AG04450 (cell line): ENCODE measurements at regions not wholly inside any gene's neighbourhood (a gene's known extent, or its start where the extent isn't known, plus 50 kb on each side); places are given as distances from the start of the nearest gene placed in this dataset.
"Not testable (repeated sequence)": the region's sequence is repeated elsewhere in the genome, so short reads cannot be mapped to it uniquely, and the experiment has no call there.

Source experiments
- CTCF ChIA-PET: fragments of 300-600, 350-600 bp; formaldehyde crosslinking; extraction: SDS; loops from one replicate; lab custom pipeline; 2022; ENCODE audit warnings: antibody characterized with exemption, inconsistent platforms; lab: Charles Lee
- POLR2A ChIA-PET: fragments of 350-600 bp; formaldehyde crosslinking; extraction: SDS; loops from one replicate; lab custom pipeline; 2021; ENCODE audit warnings: antibody characterized with exemption, inconsistent platforms; lab: Yijun Ruan, JAX
- DNase-seq: peaks from one replicate; pipeline ENCODE4 v3.0.0-alpha.2; 2011; ENCODE audit warnings: low read depth, low spot score
- H3K27ac ChIP-seq: one replicate; pipeline ENCODE4 v1.5.1; 2012; ENCODE audit warnings: low read depth, low read length, control low read depth
- H3K27me3 ChIP-seq: one replicate; pipeline ENCODE4 v1.6.0; 2012; ENCODE audit warnings: low read length; ENCODE audit not compliant: control insufficient read depth, insufficient read depth
- H3K4me3 ChIP-seq: 2 replicates; pipeline ENCODE4 v1.5.1; 2011; ENCODE audit warnings: mild to moderate bottlenecking, low read depth, low read length, control low read depth
- H3K9me3 ChIP-seq: 2 replicates; pipeline ENCODE4 v1.5.1; 2012; ENCODE audit warnings: low read length; ENCODE audit not compliant: control insufficient read depth, insufficient read depth

GRCh38 chr2:87325042-87325910 is 303.6 kb upstream of the PLGLB1 start:
- POLR2A ChIA-PET, H3K9me3 ChIP-seq, H3K27me3 ChIP-seq, CTCF ChIA-PET, DNase-seq, H3K4me3 ChIP-seq: not testable (repeated sequence)
- H3K27ac ChIP-seq, result peak overlapping the region; percentile 61

- H3K4me3 ChIP-seq, DNase-seq, POLR2A ChIA-PET, CTCF ChIA-PET, H3K27me3 ChIP-seq, H3K9me3 ChIP-seq: not testable (repeated sequence)
- H3K27ac ChIP-seq, result peak overlapping the region; percentile 61
These were observed 304.3 kb upstream of the PLGLB1 start for GRCh38 chr2:87325911-87326294.

- H3K4me3 ChIP-seq, H3K27me3 ChIP-seq, H3K27ac ChIP-seq, H3K9me3 ChIP-seq, POLR2A ChIA-PET, DNase-seq, CTCF ChIA-PET: not testable (repeated sequence)
These were observed 305.1 kb upstream of the PLGLB1 start for GRCh38 chr2:87326754-87327153.

GRCh38 chr2:87327648-87328371 is 306.2 kb upstream of the PLGLB1 start:
- H3K4me3 ChIP-seq, DNase-seq, H3K9me3 ChIP-seq, H3K27ac ChIP-seq, H3K27me3 ChIP-seq, POLR2A ChIA-PET, CTCF ChIA-PET: not testable (repeated sequence)

GRCh38 chr2:87329529-87329928 is 307.9 kb upstream of the PLGLB1 start:
- DNase-seq, H3K27ac ChIP-seq, H3K9me3 ChIP-seq, H3K4me3 ChIP-seq, POLR2A ChIA-PET, CTCF ChIA-PET, H3K27me3 ChIP-seq: not testable (repeated sequence)

- H3K4me3 ChIP-seq, H3K27me3 ChIP-seq, DNase-seq, H3K9me3 ChIP-seq, CTCF ChIA-PET, POLR2A ChIA-PET, H3K27ac ChIP-seq: not testable (repeated sequence)
These were observed 308.8 kb upstream of the PLGLB1 start for GRCh38 chr2:87330486-87330885.

GRCh38 chr2:87331940-87332583 is 310.4 kb upstream of the PLGLB1 start:
- DNase-seq, H3K4me3 ChIP-seq, H3K9me3 ChIP-seq, H3K27ac ChIP-seq, POLR2A ChIA-PET, H3K27me3 ChIP-seq, CTCF ChIA-PET: not testable (repeated sequence)

GRCh38 chr2:87334888-87335287 is 313.2 kb upstream of the PLGLB1 start:
- DNase-seq, H3K9me3 ChIP-seq, CTCF ChIA-PET, H3K27ac ChIP-seq, H3K27me3 ChIP-seq, POLR2A ChIA-PET, H3K4me3 ChIP-seq: not testable (repeated sequence)

- H3K4me3 ChIP-seq, H3K27ac ChIP-seq, POLR2A ChIA-PET, H3K9me3 ChIP-seq, CTCF ChIA-PET, H3K27me3 ChIP-seq: not testable (repeated sequence)
- DNase-seq, result peak; percentile 18
These were observed 317.4 kb upstream of the PLGLB1 start for GRCh38 chr2:87338998-87339397.
